Activated B cell treated with CpG ODN at 0.5 μM for 24 hours (primary cell): ENCODE measurements at regions not wholly inside any gene's neighbourhood (a gene's known extent, or its start where the extent isn't known, plus 50 kb on each side); places are given as distances from the start of the nearest gene placed in this dataset.

Source experiments
- ATAC-seq: fragments of 200-7000 bp; cut with Tn5 transposase; one replicate; pipeline ENCODE4 v1.10.0; 2021; ENCODE audit warnings: low read depth, mild to moderate bottlenecking, moderate library complexity
- CTCF ChIA-PET: fragments of 350-600 bp; sonication (Branson Sonifier 250); formaldehyde crosslinking; loops from one replicate; lab custom pipeline; 2021; ENCODE audit warnings: antibody characterized with exemption; lab: Charles Lee
- POLR2A ChIA-PET: fragments of 350-600 bp; sonication (Branson Sonifier 250); formaldehyde crosslinking; loops from one replicate; lab custom pipeline; 2021; ENCODE audit warnings: antibody characterized with exemption; lab: Charles Lee
- DNase-seq: peaks from one replicate; pipeline ENCODE4 v3.0.0; 2022
- H3K27ac Mint-ChIP-seq: one replicate; pipeline ENCODE4 v1.8.0; 2020; ENCODE audit warnings: mixed read lengths
- H3K27me3 Mint-ChIP-seq: one replicate; pipeline ENCODE4 v1.8.0; 2021; ENCODE audit warnings: mixed read lengths
- H3K36me3 Mint-ChIP-seq: one replicate; pipeline ENCODE4 v1.8.0; 2021; ENCODE audit warnings: low read depth, mixed read lengths
- H3K4me1 Mint-ChIP-seq: one replicate; pipeline ENCODE4 v1.8.0; 2021; ENCODE audit warnings: mixed read lengths
- H3K4me3 Mint-ChIP-seq: one replicate; pipeline ENCODE4 v1.8.0; 2020; ENCODE audit warnings: mild to moderate bottlenecking, mixed read lengths
- H3K9me3 Mint-ChIP-seq: one replicate; pipeline ENCODE4 v1.8.0; 2020; ENCODE audit warnings: mixed read lengths
- intact Hi-C: fragments of 100-400 bp; cut with micrococcal nuclease; formaldehyde crosslinking; loops from one replicate; pipeline ENCODE4 v1.15.1; 2024
- TF ChIP-seq, protein P1 (sequence below): fragments of 200-600 bp; IDR thresholded peaks from one replicate; pipeline ENCODE4 v1.8.0; 2022; ENCODE audit warnings: antibody characterized with exemption, mild to moderate bottlenecking

DNA sequence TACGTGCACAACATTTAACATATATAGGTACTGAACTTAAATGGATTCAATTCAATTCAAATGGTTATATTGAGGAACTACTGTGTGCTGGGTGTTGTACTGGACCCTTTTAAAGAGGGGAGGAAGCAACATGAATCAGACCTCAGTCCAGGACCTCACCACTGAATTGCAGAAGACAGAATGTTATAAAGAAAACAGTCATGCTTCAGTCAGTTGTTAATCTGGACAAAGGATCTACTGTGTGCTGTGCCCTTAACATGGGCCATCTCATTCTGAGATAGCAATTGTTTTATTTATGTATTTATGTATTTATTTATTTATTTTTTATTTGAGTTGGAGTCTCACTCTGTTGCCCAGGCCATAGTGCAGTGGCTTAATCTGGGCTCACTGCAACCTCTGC lies 240.1 kb downstream of the HAPSTR1 start:
- Mint-ChIP-seq H3K36me3 (no peaks in the 10 kb centered on the region), H3K4me1 (no peaks in the 10 kb centered on the region), H3K27ac (no peak overlapping the region), H3K9me3 (no peaks in the 10 kb centered on the region), H3K27me3 (peaks cover 16% of the 10 kb centered on the region), H3K4me3 (no peak overlapping the region)
- DNase-seq = no peak
- intact Hi-C loops = no loop called here
- POLR2A ChIA-PET = no interaction called here
- ATAC-seq = no peak
- TF ChIP-seq, protein P1, sequence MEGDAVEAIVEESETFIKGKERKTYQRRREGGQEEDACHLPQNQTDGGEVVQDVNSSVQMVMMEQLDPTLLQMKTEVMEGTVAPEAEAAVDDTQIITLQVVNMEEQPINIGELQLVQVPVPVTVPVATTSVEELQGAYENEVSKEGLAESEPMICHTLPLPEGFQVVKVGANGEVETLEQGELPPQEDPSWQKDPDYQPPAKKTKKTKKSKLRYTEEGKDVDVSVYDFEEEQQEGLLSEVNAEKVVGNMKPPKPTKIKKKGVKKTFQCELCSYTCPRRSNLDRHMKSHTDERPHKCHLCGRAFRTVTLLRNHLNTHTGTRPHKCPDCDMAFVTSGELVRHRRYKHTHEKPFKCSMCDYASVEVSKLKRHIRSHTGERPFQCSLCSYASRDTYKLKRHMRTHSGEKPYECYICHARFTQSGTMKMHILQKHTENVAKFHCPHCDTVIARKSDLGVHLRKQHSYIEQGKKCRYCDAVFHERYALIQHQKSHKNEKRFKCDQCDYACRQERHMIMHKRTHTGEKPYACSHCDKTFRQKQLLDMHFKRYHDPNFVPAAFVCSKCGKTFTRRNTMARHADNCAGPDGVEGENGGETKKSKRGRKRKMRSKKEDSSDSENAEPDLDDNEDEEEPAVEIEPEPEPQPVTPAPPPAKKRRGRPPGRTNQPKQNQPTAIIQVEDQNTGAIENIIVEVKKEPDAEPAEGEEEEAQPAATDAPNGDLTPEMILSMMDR = no peak
- CTCF ChIA-PET = no interaction called here

DNA sequence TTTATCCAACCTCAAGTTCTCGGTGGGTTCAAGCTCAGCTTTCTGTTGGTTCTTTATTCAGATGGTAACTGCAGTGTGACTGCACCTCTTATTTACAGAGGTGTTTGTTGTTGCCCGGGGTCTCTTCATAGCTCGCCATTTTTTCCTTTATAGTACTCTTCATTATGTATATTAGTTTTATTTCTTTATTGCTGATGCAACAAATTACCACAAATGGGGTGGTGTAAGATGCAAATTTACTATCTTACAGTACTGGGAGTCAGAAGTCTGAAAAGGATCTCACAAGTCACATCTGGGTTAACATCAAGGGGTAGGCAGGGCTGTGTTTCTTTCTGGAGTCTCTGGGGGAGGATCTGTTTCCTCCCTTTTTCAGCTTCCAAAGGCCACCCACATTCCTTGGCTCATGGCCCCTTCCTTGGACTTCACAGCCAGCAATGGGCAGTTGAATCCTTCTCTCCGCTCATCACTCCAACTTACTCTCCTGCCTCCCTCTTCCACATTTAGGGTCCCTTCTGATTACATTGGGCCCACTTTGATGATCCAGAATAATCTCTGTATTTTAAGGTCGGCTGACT lies 241.2 kb downstream of the HAPSTR1 start:
- Mint-ChIP-seq H3K27ac (no peak overlapping the region), H3K4me3 (no peak overlapping the region), H3K9me3 (no peaks in the 10 kb centered on the region), H3K27me3 (peaks cover 16% of the 10 kb centered on the region), H3K36me3 (no peaks in the 10 kb centered on the region), H3K4me1 (no peaks in the 10 kb centered on the region)
- ChIA-PET POLR2A (no interaction called here), CTCF (no interaction called here)
- DNase-seq (no peak), ATAC-seq (no peak)
- intact Hi-C loops = no loop called here
- TF ChIP-seq, protein P1 = no peak

DNA sequence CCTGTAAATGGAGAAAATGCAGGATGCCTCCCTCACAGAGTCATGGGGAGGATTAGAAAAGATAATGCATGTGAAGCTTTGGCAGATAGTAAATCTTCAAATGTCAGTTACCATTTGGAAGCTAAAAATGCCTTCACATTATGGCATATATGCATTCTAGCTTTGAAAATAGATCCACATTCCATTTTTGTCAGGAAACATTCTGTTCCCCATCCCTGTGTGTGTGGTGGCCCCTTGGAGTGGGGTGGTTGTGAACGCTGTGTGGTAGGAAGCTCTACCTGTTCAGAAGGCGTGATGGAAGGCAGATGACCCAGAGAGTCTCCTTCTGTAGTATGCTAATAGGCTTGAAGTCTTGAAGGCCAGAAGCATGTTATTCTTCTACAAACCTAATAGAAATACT lies 242.0 kb downstream of the HAPSTR1 start:
- TF ChIP-seq, protein P1 = no peak
- no peak overlapping the region for H3K4me3 Mint-ChIP-seq
- POLR2A ChIA-PET = no interaction called here
- peaks cover 21% of the 10 kb centered on the region for H3K27me3 Mint-ChIP-seq
- intact Hi-C loops = no loop called here
- H3K27ac Mint-ChIP-seq = no peak overlapping the region
- no peaks in the 10 kb centered on the region for H3K4me1 Mint-ChIP-seq
- DNase-seq (no peak), ATAC-seq (no peak)
- no peaks in the 10 kb centered on the region for H3K36me3 Mint-ChIP-seq
- H3K9me3 Mint-ChIP-seq = no peaks in the 10 kb centered on the region
- CTCF ChIA-PET = no interaction called here

DNA sequence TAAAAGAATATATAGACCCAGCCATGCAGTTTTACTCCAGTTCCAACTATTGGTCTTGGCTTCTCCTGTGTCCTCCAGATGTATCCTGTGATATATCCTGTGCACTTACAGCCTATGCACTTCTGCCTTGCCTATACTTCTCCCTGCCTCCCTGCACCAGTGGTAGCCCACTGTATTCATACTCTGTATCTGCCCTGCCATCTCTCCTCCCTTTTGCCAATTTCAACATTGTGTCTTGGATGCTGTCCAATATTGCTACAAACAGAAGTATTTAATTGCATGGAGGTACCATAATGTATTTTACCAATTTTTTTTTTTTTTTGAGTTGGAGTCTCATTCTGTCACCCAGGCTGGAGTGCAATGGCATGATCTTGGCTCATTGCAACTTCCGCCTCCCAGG lies 242.7 kb downstream of the HAPSTR1 start:
- Mint-ChIP-seq H3K27me3 (peaks cover 23% of the 10 kb centered on the region), H3K4me1 (no peaks in the 10 kb centered on the region), H3K36me3 (no peaks in the 10 kb centered on the region), H3K27ac (no peak overlapping the region), H3K9me3 (no peaks in the 10 kb centered on the region), H3K4me3 (no peak overlapping the region)
- ChIA-PET POLR2A (no interaction called here), CTCF (no interaction called here)
- DNase-seq (no peak), ATAC-seq (no peak)
- TF ChIP-seq, protein P1 = no peak
- intact Hi-C loops = no loop called here

DNA sequence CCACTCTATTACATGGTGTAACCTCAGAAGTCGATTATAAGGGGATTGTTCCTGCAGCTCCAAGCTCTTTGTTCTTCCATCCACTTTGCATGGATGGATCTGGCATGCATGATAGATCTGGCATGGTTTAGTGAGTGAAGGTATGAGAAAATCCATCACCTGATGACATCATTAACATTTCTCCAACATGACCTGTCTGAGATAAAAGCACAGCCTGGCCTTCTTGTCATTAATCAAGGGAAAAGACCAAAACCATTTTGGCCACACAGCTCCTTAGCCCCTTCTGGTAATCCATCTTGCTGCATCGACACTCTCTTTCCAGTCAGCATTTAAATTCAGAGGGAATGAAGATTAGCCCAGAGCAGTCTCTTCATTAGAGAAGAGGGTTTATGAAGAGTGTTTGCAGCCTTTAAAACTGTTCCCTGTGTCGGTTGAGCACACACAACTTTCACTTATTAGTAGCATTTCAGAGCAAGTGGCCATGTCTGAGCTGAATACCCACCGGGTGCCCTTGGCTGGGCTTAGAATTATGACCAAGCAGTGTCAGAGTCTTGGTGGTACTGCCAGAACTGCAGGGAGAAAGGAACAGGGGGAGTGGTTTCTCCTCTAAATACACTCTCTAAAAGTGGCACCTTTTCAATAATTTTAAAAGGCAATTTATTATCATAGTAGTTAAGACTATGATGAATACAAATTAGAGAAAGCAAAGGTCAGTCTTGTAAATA lies 246.0 kb downstream of the HAPSTR1 start:
- POLR2A ChIA-PET = no interaction called here
- intact Hi-C loops = no loop called here
- TF ChIP-seq, protein P1 = no peak
- ATAC-seq (no peak), DNase-seq (no peak)
- Mint-ChIP-seq H3K4me3 (no peak overlapping the region), H3K36me3 (no peaks in the 10 kb centered on the region), H3K27ac (no peak overlapping the region), H3K27me3 (peaks cover 15% of the 10 kb centered on the region), H3K9me3 (no peaks in the 10 kb centered on the region), H3K4me1 (no peaks in the 10 kb centered on the region)
- CTCF ChIA-PET = no interaction called here
